ENCODE measurements at regions not wholly inside any gene's neighbourhood (a gene's known extent, or its start where the extent isn't known, plus 50 kb on each side); places are given as distances from the start of the nearest gene placed in this dataset.

DNA sequence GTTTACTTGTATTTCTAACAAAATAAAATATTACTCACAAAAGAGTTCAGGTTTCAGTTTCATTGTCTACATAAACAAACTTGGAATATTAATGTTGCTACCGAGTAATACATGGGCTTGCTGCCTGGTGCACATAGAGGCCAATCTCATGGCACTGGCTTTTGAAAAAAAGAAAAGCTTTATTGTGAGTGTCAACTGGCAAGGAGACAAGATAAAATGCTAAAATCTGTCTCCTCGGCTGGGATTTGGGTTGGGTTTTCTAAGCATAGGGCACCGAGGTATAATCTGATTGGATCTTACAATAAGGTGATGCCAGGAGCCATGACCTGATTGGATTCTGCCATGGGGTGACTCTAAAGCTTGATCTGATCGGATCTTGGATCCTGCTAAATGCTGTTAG is 1519.9 kb upstream of the MIR17HG start:
- DNase-seq (ENCODE audit: low read depth in 4 of 4, low spot score in 3 of 4), result no peak

DNA sequence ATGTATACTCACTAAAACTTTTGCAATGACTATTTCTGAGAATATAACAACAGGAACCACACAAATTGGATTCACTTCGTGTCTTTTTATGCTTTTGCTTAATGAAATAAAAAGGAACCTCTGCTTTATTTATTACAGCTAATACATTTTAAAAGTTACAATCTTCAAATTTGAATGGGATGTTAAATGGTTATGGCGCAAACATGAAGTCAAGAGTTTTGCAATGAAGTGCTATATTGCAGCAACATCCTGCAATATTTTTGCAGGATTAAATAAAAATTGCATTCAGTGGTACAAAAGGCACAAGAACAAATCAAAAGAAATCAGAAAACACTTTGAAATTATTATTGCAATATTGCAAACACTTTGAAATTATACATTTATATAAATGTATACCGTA is 1519.0 kb upstream of the MIR17HG start:
- DNase-seq (ENCODE audit: low read depth in 4 of 4, low spot score in 3 of 4), result no peak

GRCh38 chr13:89831157-89831556 is 1516.3 kb upstream of the MIR17HG start:
- no peak for DNase-seq (ENCODE audit: low read depth in 4 of 4, low spot score in 3 of 4)

GRCh38 chr13:89832827-89833226 is 1514.7 kb upstream of the MIR17HG start:
- peak in 1 of 4 donors; percentile 3 for DNase-seq (ENCODE audit: low read depth in 4 of 4, low spot score in 3 of 4)

DNA sequence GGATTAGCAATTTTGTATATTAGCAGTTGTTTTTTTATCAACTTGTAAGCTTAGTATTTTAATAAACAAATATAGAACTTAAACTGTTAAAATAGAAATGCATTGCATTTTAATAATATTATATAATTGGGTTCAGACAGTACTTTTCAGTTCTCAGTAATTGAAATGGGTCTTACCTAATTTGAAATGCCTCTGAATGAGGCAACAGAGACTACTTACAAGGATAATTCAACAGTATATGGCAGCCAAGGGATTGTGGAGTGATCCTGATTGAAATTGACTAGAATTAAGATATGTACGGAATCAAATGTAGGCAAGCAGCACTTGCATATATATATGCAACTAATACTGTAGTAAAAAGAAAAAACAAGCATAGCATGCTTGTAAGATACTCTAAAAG is 1503.9 kb upstream of the MIR17HG start:
- DNase-seq (ENCODE audit: low read depth in 4 of 4, low spot score in 3 of 4), result no peak

GRCh38 chr13:89845874-89846273 is 1501.6 kb upstream of the MIR17HG start:
- DNase-seq (ENCODE audit: low read depth in 4 of 4, low spot score in 3 of 4), result no peak

DNA sequence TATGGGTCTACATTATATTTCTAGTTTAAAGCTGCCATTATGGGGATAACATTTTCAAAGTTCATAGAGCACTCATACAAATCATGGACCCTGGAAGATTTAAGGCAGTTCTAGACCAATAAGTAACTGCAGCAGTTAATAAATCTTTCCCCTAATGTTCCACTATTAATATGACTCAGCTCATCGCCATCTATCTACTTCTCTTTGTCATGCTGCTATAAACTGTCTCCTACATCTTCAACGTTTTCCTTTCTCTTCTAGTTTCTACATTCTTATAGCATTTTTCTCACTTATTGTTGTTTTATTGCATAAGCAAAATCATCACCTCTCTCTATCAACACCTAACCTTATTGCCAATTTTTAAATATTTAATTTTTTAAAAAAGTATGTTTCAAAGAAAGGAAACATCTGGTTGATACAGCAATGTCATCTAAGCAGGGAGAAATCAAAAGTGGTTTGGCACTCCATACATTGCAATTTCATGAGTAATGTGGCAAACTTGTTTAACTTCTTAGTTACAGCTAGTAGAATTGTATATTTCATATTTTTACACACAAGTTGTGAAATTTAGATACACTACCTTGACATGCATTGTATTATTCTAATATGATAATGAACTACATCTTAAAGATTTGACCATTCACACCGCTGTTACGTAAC is 1500.4 kb upstream of the MIR17HG start:
- DNase-seq (ENCODE audit: low read depth in 4 of 4, low spot score in 3 of 4), result no peak

GRCh38 chr13:89852570-89852969 is 1494.9 kb upstream of the MIR17HG start:
- DNase-seq (ENCODE audit: low read depth in 4 of 4, low spot score in 3 of 4), result no peak

DNA sequence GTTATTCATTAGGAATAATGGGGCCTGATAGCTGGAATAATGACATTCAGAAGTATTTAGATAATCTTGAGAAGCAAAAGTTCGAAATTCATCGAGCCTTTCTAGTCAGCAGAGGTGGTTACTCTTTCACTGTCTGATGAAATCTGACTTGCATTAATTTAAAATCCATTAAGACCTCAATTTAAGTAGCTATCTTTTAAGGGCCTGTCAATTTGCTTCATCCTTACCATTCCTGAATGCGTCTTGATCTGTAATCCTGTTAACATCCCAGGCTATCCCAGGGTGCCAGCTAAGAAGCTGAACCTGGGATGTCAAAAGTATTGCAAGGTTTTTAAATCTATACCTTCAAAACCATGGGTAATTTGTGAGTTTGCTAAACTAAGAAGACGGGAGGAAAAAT is 1491.0 kb upstream of the MIR17HG start:
- DNase-seq (ENCODE audit: low read depth in 4 of 4, low spot score in 3 of 4), result no peak

- no peak for DNase-seq (ENCODE audit: low read depth in 4 of 4, low spot score in 3 of 4)
These were observed 1490.0 kb upstream of the MIR17HG start for GRCh38 chr13:89857502-89857901.

DNA sequence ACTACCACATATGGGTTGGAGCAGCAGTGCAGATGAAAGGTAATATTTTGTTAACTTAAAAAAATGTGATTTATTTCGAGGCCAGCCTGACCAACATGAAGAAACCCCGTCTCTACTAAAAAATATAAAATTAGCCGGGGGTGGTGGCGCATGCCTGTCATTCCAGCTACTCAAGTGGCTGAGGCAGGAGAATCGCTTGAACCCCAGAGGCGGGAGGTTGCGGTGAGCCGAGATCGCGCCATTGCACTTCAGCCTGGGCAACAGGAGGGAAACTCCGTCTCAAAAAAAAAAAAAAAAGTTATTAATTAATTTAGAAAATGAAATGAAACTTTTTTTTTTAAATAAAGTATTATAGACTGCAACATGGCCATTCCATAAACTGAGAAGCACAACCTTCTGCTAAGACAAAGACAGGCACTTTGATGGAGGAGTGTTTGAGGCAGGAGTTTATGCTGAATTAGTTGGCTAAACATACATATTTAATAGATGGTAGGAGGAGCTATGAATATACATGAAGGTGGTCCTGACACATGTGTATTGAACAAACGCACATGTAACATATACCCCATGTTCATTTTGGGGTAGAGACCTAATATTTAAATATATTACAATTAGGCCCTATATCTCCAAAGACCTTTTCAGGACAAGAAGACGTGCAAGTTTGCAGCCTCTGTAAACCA is 1485.3 kb upstream of the MIR17HG start:
- DNase-seq (ENCODE audit: low read depth in 4 of 4, low spot score in 3 of 4), result no peak

DNA sequence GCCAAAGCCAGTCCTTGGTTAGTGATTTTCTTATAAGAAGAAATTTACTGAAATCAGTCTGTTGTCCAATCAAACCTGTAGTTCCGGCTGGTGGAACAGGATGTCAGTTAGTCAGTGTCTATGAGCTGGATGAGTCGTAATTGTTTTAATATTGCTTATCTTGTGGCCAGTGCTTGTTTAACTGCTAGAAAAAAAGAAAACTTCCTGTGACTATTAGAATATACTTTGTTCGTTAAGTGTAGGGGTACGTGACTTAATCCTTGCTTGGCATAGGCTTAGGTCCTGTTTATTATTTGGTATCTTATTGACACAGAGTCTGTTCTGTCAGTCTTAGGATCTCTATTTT is 1484.8 kb upstream of the MIR17HG start:
- no peak for DNase-seq (ENCODE audit: low read depth in 4 of 4, low spot score in 3 of 4)

DNA sequence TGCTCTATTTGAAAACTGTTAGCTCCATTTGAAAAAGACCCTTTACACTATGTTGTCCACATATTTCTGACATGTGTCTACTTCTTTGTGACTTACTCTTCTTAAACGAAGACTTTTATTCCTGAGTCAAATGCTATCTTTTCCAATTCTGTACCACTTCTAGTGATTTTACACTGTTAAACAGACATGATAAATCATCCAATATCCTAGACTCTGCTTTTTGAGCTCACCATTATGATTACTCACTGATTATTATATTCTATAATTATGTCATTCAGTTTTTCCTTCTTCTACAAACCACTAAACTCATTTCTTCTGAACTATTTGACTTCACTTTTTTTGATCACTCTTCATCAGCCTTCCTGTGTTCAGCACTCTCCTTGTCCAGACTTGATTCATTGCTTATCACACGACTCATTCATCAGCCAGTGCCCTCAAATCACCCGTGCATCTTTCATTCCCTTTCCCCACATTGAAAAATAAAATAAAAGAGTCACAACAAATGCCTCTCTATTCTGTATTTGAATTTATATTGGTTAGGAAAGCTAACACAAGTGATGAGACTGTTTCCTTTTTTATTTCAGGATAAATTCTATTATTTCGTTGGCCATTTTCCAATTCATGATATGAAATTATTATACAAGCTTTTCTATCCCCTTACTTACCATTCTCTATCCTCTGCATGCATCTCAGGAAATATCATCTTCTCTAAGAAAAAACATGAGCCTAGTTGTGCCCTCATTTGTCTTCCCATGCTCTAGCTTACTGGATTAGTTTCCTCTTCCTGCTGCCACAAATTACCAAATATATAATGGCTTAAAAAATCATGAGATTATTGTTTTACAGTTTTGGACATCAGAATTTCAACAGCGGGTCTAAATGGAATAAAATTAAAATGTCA is 1482.1 kb upstream of the MIR17HG start:
- DNase-seq (ENCODE audit: low read depth in 4 of 4, low spot score in 3 of 4), result no peak

GRCh38 chr13:89869312-89869711 is 1478.2 kb upstream of the MIR17HG start:
- no peak for DNase-seq (ENCODE audit: low read depth in 4 of 4, low spot score in 3 of 4)

DNA sequence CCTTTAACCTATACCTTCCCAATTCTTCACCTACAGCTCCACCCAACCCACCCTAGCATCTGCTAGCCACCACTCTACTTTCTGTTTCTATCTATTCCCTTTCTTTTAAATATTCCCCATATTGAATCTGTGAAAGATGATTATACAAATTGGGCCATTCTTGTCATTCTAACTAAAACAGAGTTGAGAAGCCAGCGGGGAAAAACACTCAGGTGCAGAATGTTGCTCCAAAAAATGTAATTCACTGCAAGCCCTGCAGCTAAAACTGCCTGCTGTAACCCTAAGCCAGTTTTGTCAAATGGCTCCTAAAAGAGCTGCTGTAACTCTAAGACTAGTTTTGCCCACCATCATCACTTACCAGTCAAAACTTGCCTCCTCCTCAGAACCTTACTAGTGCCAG is 1468.6 kb upstream of the MIR17HG start:
- no peak for DNase-seq (ENCODE audit: low read depth in 4 of 4, low spot score in 3 of 4)

- DNase-seq (ENCODE audit: low read depth in 4 of 4, low spot score in 3 of 4), result no peak
These were observed 1467.3 kb upstream of the MIR17HG start for GRCh38 chr13:89880201-89880600.

DNA sequence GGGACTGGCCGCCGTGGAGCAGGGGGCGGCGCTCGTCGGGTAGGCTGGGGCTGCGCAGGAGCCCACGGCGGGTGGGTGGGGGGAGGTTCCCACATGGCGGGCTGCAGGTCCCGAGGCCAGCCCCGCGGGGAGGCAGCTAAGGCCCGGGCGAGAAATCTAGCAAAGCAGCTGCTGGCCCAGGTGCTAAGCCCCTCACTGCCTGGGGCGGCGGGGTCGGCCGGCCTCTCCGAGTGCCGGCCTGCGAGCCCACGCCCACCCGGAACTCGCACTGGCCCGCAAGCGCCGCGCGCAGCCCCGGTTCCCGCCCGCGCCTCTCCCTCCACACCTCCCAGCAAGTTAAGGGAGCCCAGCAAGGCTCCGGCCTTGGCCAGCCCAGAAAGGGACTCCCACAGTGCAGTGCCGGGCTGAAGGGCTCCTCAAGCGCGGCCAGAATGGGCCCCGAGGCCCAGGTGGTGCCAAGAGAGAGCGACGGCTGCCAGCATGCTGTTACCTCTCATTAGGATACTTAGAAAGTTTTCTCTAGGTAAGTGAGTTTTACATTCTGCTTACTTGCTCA is 1463.5 kb upstream of the MIR17HG start:
- DNase-seq (ENCODE audit: low read depth in 4 of 4, low spot score in 3 of 4), result no peak

GRCh38 chr13:89890806-89891205 is 1456.7 kb upstream of the MIR17HG start:
- no peak for DNase-seq (ENCODE audit: low read depth in 4 of 4, low spot score in 3 of 4)

DNA sequence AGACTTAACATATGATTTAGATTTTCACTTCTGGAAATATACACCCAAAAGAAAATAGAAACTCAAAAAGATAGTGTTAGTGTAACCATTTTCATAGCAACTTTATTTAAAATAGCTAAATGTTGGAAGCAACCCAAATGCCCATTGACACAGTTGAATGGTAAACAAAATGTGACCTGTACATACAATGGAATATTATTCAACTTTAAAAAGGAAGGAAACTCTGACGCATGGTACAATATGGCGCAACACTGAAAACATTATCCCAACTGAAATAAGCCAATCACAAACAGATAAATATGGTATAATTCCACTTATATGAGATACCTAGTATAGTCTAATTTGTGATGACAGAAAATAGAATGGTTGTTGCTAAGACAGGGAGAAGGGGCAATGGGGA is 1456.1 kb upstream of the MIR17HG start:
- no peak for DNase-seq (ENCODE audit: low read depth in 4 of 4, low spot score in 3 of 4)

- no peak for DNase-seq (ENCODE audit: low read depth in 4 of 4, low spot score in 3 of 4)
These were observed 1449.8 kb upstream of the MIR17HG start for GRCh38 chr13:89897681-89898080.

DNA sequence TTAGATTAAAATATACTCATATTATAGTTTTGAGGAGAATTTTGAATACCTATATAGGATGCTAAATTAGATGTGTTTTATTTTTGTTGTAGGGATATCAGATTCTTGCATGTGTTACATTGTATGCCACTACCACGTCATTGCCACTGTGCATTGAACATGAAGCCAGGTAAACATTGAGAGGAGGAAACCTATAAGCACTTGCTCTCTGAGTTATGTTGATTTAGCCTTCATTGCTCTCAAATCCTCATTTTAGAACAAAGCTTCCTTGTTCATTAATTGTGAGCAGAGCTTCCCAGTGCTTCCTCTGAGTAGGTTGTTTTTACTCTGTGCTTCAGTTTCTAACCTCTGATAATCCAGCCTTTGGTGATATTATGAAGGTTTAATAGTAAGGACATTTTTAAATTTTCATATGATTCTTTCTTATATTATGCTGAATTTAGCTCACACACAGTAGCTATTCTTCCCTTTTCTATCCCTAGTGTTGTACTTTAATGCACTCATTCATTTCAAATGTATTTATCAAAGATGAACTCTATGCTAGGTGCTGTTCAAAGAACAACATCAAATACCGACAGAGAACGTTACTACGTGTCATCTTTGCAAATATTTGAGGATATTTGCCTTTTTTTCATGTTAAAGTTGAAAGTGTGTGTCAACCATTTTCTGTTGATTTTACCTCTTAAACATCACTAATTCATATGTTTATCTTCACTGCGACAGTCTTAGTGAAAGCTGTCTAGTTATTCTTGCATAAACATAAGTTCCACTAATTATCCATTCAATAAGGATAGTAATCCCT is 1448.0 kb upstream of the MIR17HG start:
- DNase-seq (ENCODE audit: low read depth in 4 of 4, low spot score in 3 of 4), result no peak
